Erythroblast (primary cell): ENCODE measurements at regions not wholly inside any gene's neighbourhood (a gene's known extent, or its start where the extent isn't known, plus 50 kb on each side); places are given as distances from the start of the nearest gene placed in this dataset.

Experiments
- GATA1 ChIP-seq: IDR thresholded peaks from 2 replicates; pipeline ENCODE4 v1.6.1; 2011; ENCODE audit warnings: low read depth, mild to moderate bottlenecking, control low read depth, low read length, moderate library complexity
- POLR2A ChIP-seq: IDR thresholded peaks from 2 replicates; pipeline ENCODE4 v1.6.1; 2011; ENCODE audit warnings: mild to moderate bottlenecking, low read length

GRCh38 chrX:115972717-115973116, 197.8 kb upstream of the AGTR2 start:
- no peak for TF ChIP-seq POLR2A
- TF ChIP-seq GATA1 = no peak
